Activated CD8-positive, alpha-beta memory T cell treated with anti-CD3 and anti-CD28 coated beads, Interleukin-2, amount 50 U/mL, for 4 hours (primary cell): ENCODE measurements at regions not wholly inside any gene's neighbourhood (a gene's known extent, or its start where the extent isn't known, plus 50 kb on each side); places are given as distances from the start of the nearest gene placed in this dataset.

Source experiments
- DNase-seq: peaks from one replicate; pipeline ENCODE4 v3.0.0-alpha.2; 2020

GRCh38 chr1:208551633-208552320, 307.6 kb upstream of the PLXNA2 start:
- no peak for DNase-seq

GRCh38 chr1:208552928-208553327, 308.7 kb upstream of the PLXNA2 start:
- DNase-seq, result no peak

- no peak for DNase-seq
These were observed 312.3 kb upstream of the PLXNA2 start for GRCh38 chr1:208556461-208556860.

- DNase-seq, result no peak
These were observed 313.0 kb upstream of the PLXNA2 start for GRCh38 chr1:208557046-208557722.

- no peak for DNase-seq
These were observed 313.5 kb upstream of the PLXNA2 start for GRCh38 chr1:208557723-208558094.

GRCh38 chr1:208559597-208560329, 315.6 kb upstream of the PLXNA2 start:
- no peak for DNase-seq

GRCh38 chr1:208562151-208562960, 318.2 kb upstream of the PLXNA2 start:
- no peak for DNase-seq

- no peak for DNase-seq
These were observed 320.3 kb upstream of the PLXNA2 start for GRCh38 chr1:208564466-208564865.

- no peak for DNase-seq
These were observed 321.7 kb upstream of the PLXNA2 start for GRCh38 chr1:208565756-208566440.

- DNase-seq, result no peak
These were observed 325.0 kb upstream of the PLXNA2 start for GRCh38 chr1:208569181-208569580.

- DNase-seq, result no peak
These were observed 326.2 kb upstream of the PLXNA2 start for GRCh38 chr1:208570362-208570761.

- DNase-seq, result no peak
These were observed 332.2 kb upstream of the PLXNA2 start for GRCh38 chr1:208576425-208576824.

GRCh38 chr1:208577381-208577905, 333.3 kb upstream of the PLXNA2 start:
- DNase-seq, result no peak

GRCh38 chr1:208581209-208581608, 337.0 kb upstream of the PLXNA2 start:
- no peak for DNase-seq

GRCh38 chr1:208581667-208582066, 337.5 kb upstream of the PLXNA2 start:
- DNase-seq, result no peak

- no peak for DNase-seq
These were observed 340.1 kb upstream of the PLXNA2 start for GRCh38 chr1:208584167-208584755.

GRCh38 chr1:208587110-208587509, 342.9 kb upstream of the PLXNA2 start:
- DNase-seq, result no peak

- DNase-seq, result no peak
These were observed 349.3 kb upstream of the PLXNA2 start for GRCh38 chr1:208593306-208594006.

GRCh38 chr1:208595236-208595635, 351.1 kb upstream of the PLXNA2 start:
- no peak for DNase-seq

- no peak for DNase-seq
These were observed 351.6 kb upstream of the PLXNA2 start for GRCh38 chr1:208595745-208596144.

- no peak for DNase-seq
These were observed 353.4 kb upstream of the PLXNA2 start for GRCh38 chr1:208597571-208597970.
